ENCODE measurements at regions not wholly inside any gene's neighbourhood (a gene's known extent, or its start where the extent isn't known, plus 50 kb on each side); places are given as distances from the start of the nearest gene placed in this dataset.

DNA sequence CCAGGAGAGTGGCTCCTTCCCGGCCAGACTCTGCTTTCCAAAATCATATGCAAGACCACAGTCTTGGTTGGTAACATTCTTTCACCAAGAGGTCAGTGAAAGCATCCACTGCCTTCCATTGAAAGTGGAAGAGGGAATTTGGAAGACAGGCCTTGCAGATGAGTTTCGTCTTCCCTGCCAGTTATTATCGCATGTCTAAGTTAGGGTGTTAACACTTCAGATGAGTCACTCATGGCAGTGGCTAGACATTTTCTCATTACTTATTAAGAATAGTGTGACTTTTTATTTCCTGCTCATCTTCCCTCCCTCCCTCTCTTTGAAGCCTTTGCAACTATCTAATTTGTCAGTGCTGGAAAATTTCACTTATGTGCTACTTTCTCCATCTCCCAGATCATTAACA is 102.9 kb upstream of the EPB41L3 start:
- FAIRE-seq: no peak
- no peak for DNase-seq (ENCODE audit: low spot score)

DNA sequence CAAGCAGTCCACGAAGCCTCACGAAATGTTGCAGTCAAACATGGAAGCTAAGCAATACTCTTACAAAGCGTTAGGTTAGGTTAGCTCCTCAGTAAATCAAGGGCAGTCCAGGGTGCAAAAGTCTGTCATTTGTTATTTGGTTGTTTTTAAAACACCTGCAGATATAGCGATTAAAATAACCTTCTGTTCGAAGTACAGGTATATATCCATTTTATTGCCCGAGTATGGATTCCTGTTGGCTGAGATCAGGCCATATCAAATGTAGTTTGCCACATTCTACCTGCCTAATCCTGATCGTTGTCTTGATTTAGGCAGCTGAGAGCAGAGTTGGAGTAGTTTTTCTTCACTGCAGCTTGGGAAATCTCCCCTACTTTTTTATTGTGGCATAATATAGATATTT is 99.5 kb upstream of the EPB41L3 start:
- FAIRE-seq: no peak
- no peak for DNase-seq (ENCODE audit: low spot score)

DNA sequence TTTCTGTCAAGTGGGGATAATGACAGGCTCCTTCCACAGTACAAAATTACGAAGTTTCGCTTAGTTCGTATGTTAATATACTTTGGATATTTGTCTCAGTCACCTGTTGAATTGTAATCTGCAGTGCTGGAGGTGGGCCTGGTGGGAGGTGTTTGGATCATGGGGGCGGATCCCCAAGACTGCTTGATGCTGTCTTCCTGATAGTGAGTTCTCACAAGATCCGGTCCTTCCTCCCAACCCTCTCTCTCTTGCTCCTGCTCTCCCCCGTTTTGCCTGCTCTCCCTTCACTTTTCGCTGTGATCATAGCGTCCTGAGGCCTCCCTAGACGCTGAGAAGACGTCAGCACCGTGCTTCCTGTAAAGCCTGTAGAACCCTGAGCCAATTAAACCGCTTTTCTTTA is 97.1 kb upstream of the EPB41L3 start:
- DNase-seq (ENCODE audit: low spot score) (no peak), FAIRE-seq (peak; percentile 94)

DNA sequence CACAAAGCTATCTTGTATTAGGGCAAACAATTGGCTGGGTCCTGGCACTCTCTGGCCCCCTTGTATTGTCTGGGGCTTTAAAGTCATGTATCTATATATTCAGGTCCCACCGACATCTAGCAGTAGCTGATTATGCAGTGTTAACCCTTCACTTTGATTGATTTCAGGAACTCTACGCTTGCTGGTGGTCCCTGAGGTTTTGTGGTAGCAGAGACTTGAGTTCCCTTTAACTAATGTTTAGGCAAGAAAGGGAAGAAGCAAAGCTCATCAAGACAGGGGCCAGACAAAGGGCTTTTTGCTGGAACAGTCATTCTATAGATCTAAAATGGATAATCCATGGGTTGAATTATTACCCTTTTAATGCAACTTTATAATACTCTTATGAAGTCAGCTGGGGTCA is 95.3 kb upstream of the EPB41L3 start:
- no peak for FAIRE-seq
- no peak for DNase-seq (ENCODE audit: low spot score)

DNA sequence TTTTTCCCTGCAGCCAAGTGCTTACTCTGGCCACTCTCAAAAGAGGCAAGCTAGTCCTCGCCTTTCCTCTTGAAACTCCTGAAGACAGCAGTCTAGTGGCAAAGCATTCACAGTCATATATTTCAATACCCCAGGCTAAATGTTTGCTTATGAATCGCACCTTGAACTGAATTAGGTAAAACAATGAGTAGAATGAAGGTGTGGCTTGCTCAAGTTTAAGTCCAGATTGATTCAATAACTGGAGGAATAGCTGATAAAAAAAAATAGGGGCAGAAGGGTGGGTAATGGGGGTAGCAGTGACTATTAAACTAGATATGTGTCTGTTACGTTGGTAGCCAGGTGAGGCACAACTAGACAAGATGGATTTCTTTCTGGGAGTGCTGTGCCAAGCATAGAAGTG is 88.2 kb upstream of the EPB41L3 start:
- FAIRE-seq: no peak
- no peak for DNase-seq (ENCODE audit: low spot score)

DNA sequence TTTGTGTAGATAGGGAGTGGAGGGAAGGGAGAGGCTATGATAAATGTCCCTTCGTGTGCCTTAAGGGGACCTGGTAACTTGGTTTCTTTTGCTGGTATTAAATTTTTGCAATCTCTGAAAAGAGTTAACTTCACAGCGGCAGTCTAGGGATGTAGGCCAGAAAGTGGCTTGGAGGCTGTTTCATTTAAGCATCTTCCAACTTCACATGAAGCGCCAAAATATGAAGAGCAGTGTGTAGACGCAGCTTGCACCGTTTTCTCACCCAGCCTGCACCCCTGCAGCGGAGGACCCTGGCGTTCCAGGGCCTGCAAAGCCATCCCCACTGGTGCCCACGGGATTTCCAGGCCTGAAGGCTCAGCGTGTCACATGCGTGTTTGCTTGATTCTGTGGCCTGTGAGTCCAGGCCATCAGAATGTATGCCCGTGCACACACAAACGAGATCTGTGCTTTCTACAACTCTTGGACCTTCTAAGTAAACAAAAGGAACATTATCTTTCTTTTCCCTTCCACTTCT is 87.2 kb upstream of the EPB41L3 start:
- DNase-seq (ENCODE audit: low spot score) (no peak), FAIRE-seq (no peak)

DNA sequence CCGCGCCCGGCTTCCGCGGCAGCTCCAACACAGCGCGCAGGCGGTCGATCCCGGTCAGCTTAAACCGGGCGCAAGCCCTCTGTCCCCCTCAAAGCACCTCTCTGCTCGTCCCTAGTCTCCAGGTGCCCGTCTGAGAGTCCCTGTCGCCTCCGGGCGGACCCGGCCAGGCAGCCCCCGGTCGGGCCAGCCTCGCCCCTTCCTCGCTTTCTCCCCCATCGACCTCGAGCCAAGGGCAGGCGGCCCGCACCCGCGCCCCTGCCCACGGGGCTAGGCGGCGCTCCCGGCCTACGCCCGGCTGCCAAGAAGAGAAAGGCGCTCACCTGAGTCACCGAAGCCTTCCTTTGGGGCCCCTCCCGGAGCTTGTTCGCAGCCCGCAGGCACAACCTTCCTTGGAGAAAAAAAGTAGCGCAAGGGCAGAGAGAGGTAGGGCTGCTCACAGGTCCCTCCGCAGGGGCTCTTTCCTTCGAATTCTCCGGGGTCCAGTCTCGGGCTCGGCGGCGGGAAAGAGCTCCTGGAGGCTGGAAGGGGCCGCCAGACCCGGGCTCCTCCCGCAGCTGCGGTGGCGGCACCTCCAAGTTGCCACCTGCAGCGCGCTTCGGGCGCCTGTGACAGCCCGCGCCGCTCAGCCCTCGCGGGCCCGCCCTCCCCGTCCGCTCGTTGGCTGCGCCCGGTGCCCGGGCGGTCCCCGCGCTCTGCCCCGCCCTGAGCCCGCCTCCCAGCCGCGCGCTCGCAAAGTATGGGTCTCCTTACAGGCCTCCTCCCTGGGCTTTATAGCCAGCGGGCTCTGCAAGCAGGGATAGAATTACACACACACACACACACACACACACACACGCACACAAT is 86.5 kb upstream of the EPB41L3 start:
- FAIRE-seq: no peak
- peak; percentile 94 for DNase-seq (ENCODE audit: low spot score)

DNA sequence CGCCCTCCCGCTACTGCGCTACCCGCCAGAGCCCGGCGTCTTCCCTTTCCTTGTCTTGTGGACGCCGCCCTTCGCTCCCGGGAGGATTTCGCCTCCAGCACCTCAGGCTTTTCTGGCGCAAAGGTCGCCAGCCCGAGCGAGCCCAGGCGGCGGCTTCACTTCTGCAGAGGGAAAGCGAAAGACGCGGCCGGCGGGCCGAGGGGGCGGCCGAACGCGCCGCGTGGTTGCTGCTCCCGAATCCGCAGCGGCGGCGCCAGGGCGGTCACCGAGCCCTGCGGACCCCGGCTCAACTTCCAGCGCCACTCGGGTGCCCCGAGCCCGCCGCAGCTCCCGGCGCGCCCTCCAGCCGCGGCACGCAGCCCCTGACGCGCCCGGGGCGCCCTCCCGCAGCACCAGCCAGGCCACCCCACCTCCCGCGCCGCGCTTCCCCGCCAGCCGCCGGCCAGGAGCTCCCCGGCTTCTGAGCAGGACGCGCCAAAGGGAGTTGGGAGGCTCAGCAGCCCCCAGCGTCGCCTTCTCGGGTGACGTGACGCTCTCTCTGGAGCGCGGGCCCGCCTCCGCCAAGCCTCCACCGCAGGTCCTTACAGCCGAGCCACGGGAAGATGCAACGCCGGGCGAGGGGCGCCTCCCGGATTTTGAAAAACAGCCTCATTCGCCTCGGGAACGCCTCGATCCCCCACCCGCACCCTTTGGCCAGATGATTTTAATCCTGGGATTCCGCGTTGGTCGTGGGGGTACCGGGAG is 84.9 kb upstream of the EPB41L3 start:
- peak; percentile 9 for FAIRE-seq
- DNase-seq (ENCODE audit: low spot score): peak; percentile 54

DNA sequence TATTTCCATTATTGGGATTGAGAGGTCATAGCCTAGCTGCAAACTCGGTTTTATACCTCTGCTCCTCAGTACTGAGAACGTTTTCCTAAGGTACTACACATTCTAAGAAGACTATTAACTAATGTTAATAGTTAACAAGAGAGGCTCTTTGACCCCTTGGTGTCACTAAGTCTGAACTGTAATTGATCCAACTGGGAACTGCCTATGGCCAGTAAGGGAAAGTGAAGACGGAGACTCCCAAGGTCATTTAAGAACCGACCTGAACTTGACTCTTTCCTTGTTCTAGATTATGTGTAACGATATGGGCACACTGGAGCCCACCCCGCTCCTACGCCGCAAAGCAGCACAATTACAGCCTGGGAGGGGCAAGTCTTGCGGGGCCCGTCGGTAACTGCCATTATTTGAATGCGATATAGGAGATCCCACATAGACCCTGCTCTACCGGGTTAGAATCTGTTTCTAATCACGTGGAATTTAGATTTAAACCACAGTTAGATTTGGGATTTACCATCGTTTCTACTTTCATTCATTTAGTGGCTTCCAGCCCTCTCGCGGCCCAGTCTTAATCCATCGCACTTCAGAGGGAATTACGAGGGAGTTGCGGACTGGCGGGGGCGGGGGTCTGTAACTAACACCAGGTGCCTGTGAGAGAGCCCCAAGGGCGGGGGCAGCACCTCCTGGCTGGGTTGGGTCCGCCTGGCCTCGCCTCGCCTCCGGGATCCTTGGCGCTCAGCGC is 84.1 kb upstream of the EPB41L3 start:
- FAIRE-seq (peak; percentile 53), DNase-seq (ENCODE audit: low spot score) (no peak)

DNA sequence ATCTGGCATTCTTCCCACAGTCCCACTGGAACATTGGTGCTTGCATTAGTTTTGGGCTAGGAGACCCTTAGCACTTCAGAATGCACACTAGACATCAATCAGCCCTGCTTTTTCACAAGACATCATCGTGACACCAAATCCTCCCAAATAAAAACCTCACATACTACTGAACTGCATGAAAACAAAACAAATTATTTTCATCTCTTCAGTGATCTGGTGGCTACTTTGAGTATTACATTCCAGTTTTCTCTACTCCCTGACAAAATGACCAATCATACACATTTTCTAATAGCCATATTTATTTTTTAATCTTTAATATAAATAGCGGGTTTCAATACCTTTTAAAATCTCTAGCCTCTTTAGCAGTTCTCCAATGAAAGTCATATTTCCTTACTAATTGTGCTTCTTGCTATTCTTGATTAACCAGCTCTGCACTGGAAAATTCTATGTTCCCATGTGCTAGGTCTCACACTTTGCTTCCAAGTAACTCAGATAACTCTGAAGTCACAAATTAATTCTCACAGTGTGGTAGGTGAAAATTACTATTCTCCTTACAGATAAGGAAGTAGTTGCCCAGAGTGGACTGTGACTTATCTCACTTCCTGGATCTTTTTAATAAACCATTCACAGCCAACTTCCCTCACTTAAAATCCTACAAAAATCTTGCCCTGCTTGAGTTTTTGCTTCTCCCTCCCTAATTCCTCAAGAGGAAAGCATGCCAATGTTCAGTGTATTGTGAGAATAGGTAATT is 82.5 kb upstream of the EPB41L3 start:
- no peak for DNase-seq (ENCODE audit: low spot score)
- no peak for FAIRE-seq

DNA sequence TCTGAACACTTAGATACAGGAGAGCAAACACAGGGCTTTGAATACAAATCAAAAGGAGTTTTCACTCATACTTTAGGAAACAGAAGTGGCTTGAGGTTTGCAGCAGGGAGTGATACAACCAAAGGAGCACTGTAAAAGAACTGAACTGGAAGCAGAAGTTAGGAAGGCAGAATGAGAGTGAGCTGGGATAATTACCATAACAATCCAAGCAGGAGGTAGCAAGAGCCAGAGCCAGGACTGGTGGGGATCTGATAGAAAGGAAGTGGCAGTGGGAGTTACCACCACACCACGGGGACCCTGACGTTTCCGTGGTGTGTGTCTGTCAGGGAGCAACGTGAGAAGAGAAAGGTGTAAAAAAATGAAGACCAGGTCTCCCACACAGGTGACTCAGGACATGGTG is 81.3 kb upstream of the EPB41L3 start:
- FAIRE-seq: no peak
- DNase-seq (ENCODE audit: low spot score): no peak

DNA sequence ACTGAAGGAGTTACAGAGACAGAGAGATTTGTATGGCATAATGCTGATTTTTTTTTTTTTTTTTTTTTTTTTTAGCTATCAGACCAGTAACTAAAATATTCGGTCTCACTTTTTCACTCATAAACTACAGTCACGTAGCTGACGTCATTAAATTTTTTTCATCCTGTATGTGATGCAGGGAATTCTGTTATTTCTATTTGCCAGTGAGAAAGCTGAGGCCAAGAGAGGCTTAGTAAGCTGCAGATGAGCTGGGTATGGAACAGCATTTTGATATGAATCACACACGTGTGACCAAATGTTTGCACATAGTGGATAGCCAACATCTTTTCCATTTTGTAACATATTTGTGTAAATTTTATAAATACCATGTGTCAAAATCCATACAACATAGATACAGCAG is 79.1 kb upstream of the EPB41L3 start:
- FAIRE-seq (no peak), DNase-seq (ENCODE audit: low spot score) (no peak)

DNA sequence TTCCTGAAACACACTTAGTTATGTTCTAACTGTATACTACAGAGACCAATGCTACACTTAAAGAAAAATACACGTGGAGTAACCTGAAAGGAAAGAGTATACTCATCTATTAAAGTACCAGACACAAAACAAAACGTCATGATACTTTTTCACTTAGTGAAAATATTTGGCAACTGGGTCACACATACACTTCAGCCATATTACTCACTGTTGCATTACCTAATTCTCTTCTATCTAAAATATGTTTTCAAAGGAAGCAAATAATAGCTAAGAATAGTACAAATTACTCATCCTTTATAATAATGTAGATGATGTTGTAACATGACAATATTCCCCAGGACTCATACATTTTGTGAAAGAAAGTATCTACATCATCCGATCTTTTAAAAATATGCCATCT is 76.5 kb upstream of the EPB41L3 start:
- FAIRE-seq: no peak
- no peak for DNase-seq (ENCODE audit: low spot score)

DNA sequence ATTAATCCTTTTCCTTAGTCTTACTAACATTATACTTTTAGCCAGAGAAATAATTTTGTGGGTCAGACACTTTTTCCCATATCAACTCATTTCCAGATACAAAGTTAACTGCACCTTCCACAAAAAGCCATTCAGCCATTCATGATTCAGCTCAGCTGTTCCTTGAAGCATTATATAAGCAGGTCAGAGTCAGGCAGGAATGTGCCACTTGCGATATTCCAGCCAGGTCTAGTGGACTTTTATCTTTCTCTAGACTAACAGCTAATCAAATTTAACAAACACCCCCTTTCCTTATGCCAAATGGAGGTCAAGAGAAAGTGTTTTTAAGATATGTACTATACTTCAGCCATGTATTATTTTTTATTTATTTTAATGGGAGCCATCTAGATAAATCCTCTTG is 75.6 kb upstream of the EPB41L3 start:
- DNase-seq (ENCODE audit: low spot score) (no peak), FAIRE-seq (no peak)

DNA sequence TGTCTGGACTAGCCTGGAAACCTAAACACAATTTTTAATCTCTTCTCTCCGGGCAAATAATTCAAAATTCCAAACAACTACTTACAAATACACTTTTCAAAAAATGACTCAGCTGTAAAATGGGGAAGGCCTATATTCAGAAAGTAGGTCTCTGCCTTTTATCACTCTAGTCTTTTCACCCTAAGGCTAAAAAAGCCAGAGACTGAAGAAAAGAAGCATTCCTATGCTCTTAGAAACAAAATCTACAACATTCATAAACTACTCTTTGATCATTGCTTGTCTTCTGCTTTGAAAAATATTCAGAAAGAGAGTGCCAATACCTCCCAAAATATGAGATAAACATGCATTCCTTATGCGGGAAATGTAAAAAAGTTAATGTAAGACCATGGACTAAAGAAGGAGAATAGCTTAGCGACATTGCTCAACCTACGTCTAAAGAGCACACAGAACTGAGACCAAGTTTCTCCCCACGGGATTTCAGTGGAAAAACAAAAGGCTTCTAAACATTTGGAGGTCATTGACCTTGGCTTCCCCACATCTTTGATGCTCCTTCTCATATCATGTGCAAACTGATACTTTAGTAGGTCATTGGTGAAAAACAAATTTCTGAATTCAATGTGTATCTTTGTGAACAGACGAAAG is 74.4 kb upstream of the EPB41L3 start:
- peak; percentile 27 for FAIRE-seq
- DNase-seq (ENCODE audit: low spot score): no peak

DNA sequence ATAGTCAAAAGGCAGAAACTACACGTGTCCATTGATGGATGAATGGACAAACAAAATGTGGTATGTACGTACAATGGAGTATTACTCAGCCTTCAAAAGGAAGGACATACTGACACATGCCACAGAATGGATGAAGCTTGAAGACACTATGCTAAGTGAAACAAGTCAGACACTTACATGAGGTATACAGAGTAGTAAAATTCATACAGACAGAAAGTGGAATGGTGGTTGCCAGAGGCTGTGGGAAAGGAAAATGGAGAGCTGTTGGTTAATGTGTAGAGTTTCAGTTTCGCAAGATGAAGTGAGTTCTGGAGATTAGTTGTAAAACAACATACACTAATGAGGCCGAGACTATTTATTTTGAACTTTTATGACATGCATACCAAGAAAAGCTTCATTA is 67.4 kb upstream of the EPB41L3 start:
- FAIRE-seq (peak; percentile 67), DNase-seq (ENCODE audit: low spot score) (no peak)

DNA sequence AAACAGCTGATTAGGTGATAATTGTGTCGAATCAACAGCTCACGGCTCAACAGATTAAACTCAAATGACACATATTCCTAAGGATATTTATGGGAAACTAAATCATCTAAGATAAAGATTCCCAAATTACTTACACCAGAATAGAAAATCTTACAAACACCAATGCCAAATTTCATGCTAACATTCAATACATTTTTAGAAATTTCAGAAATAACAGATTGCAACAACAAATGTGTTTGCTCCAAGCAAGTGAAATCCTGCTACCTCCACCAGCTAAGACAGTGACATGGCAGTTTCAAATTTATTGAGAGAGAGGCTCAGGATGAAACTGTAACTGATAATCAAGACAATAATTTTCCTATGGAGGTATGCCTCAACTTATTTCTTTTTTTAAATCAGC is 65.0 kb upstream of the EPB41L3 start:
- no peak for FAIRE-seq
- no peak for DNase-seq (ENCODE audit: low spot score)

DNA sequence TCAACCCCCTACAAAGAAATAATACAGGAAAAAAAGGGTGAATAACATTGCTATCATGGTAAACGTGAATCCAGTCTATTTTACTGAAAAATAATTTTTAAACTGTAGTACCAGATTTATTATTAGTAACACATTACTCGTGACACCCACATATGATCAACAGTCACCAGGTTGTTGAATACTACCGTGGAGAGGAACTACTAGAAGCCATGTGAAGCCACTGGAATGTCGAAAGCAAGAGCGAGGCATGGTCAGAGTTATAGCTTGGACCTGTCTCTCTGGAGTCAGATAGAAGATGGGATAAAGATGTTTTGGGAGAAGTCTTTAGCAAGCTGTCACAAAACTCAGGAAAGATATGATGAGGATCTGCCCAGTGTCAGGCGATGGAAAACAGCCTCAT is 63.2 kb upstream of the EPB41L3 start:
- no peak for FAIRE-seq
- no peak for DNase-seq (ENCODE audit: low spot score)

DNA sequence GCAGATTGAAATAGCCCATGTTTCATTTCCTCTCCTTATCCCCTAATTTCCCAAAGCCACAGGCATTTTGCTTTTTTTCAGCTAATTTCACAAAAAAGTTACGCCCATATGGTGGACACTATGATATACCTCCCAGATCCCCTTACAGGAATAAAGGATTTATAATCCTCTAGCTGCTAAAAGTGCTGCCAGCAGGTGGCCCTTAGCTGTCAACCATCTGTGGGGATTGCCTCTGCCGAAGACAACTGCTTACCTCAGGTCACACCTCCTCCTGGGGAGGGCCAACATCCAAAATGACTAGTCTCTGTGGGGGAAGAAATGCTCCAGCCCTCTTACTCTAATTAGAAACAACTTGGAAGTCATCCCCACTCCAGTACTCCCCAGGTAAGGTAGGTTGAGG is 61.0 kb upstream of the EPB41L3 start:
- FAIRE-seq: no peak
- DNase-seq (ENCODE audit: low spot score): peak; percentile 55

DNA sequence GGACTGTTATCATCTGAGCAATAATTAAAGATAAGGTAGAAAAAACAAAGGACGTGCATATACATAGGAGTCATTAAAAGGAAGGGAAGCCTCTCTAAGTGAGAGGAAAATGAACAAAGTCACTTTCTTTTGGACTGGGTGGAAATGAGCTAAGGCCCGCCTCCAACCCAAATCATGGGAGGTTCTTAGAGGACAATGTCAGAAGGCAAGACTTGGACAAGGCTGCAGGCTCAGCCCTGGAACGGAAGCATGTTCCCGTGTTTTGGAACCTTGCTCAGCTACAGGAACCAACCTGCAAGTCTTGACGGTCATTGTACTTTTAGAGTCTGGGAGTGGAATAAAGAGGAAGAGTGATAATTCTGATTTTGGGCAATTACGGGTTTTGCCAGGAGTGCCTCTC is 59.4 kb upstream of the EPB41L3 start:
- no peak for FAIRE-seq

DNA sequence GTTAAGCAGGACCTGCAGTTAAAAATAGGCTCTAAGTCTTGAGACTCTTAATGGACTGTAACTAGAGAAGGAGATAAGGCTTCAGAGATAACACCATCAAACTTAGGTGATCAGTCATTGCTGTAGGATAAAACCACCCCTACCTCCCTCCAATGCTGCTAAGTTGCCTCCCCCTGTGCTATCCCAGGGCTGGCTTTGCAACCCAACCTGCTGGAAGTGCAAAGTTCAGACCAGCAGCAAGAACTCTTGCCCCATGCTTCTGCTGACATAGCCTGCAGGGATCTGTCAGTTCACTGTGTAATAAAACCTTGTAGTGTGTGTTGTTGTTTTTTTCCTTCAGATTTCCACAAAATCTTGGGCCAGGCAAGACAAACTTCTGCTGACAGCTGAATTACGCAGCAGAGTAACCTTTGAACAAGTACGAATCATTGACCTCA is 57.4 kb upstream of the EPB41L3 start:
- DNase-seq (ENCODE audit: low spot score) (no peak), FAIRE-seq (no peak)

More for the DNA sequence above, 59.4 kb upstream of the EPB41L3 start:
- DNase-seq (ENCODE audit: low spot score): no peak

All from urothelium cell line (cell line).